ENCODE measurements at regions not wholly inside any gene's neighbourhood (a gene's known extent, or its start where the extent isn't known, plus 50 kb on each side); places are given as distances from the start of the nearest gene placed in this dataset.

DNA sequence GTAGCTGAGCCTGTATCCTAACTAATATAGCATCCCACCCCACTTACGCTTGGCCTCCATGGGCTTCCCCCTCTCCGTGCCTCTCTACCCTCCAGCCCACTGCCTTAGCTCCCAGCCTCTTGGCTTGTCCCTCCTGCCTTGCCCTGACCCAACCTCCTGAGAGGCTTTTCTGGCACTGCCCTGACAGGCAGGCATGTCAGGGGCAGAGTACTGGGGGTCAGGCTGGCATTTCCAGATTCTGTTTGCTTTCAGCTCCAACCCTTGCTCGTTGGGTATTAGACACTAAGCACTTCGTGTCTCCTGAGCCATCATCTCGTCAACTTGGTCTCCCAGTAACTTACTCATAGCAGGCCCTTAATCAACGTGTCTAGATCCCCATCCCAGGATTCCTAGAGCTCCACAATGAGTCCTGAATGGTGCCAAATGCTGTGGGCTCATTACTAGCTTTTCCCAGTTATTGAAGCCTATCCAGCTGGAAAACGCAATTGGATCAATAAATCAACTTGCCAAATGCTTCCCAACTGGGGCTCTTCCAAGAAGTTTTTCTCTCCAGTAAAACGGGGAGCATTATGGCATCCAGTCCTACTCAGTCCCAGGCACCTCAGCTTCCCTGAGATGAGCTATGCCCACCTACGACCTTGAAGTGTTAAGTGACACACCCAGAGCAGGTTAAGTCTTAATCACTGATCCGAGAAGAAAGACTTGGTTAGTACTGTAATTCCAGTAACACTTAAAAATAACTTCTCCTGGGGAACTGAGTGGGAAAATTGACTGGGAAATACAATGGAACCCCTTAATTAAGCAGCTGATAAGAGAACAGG, 78.5 kb upstream of the DLG1 start:
- TF ChIP-seq POLR2AphosphoS5 (IDR thresholded peaks at IDR 0.05; ENCODE audit: low read depth, low read length), result no peak
- TF ChIP-seq, protein P1, sequence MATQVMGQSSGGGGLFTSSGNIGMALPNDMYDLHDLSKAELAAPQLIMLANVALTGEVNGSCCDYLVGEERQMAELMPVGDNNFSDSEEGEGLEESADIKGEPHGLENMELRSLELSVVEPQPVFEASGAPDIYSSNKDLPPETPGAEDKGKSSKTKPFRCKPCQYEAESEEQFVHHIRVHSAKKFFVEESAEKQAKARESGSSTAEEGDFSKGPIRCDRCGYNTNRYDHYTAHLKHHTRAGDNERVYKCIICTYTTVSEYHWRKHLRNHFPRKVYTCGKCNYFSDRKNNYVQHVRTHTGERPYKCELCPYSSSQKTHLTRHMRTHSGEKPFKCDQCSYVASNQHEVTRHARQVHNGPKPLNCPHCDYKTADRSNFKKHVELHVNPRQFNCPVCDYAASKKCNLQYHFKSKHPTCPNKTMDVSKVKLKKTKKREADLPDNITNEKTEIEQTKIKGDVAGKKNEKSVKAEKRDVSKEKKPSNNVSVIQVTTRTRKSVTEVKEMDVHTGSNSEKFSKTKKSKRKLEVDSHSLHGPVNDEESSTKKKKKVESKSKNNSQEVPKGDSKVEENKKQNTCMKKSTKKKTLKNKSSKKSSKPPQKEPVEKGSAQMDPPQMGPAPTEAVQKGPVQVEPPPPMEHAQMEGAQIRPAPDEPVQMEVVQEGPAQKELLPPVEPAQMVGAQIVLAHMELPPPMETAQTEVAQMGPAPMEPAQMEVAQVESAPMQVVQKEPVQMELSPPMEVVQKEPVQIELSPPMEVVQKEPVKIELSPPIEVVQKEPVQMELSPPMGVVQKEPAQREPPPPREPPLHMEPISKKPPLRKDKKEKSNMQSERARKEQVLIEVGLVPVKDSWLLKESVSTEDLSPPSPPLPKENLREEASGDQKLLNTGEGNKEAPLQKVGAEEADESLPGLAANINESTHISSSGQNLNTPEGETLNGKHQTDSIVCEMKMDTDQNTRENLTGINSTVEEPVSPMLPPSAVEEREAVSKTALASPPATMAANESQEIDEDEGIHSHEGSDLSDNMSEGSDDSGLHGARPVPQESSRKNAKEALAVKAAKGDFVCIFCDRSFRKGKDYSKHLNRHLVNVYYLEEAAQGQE (IDR thresholded peaks at IDR 0.05; ENCODE audit: insufficient read depth in 1 of 2, low read depth in 2 of 2, low read length in 1 of 2), result no peak
- BruUV-seq (replicated peaks), result no TSS peak
- ATAC-seq, result no peak
- Histone ChIP-seq H3K4me1 (ENCODE audit: control insufficient read depth, insufficient read depth, low read length) (no peaks in the 10 kb centered on the region), H3K27ac (ENCODE audit: low read length) (no peak overlapping the region), H3K9me3 (ENCODE audit: control insufficient read depth, insufficient read depth, low read depth, low read length) (no peaks in the 10 kb centered on the region), H3K36me3 (ENCODE audit: control insufficient read depth, insufficient read depth, low read length) (no peaks in the 10 kb centered on the region), H3K4me3 (ENCODE audit: low read depth in 2 of 2, low read length in 2 of 2) (no peak overlapping the region), H3K27me3 (ENCODE audit: control insufficient read depth, insufficient read depth, low read length) (peaks cover 7% of the 10 kb centered on the region)
- CTCF ChIA-PET, result interaction anchor here (0.7 kb wide), 1 partner anchor 125 kb away, joined by 6 read pairs; no protein-coding TSS in a partner anchor
- intact Hi-C loops (cut with micrococcal nuclease; ENCODE audit: unreplicated experiment) (no loop called here), in situ Hi-C loops (cut with HindIII; ENCODE audit: low pct_unique_long_range_greater_than_20kb, low sequenced_read_pairs) (no loop called here)
- DNase-seq (ENCODE audit: low read depth, low spot score), result no peak
- POLR2A ChIA-PET, result interaction anchor here (0.5 kb wide), 1 partner anchor 76 kb away, joined by 4 read pairs; no protein-coding TSS in a partner anchor

DNA sequence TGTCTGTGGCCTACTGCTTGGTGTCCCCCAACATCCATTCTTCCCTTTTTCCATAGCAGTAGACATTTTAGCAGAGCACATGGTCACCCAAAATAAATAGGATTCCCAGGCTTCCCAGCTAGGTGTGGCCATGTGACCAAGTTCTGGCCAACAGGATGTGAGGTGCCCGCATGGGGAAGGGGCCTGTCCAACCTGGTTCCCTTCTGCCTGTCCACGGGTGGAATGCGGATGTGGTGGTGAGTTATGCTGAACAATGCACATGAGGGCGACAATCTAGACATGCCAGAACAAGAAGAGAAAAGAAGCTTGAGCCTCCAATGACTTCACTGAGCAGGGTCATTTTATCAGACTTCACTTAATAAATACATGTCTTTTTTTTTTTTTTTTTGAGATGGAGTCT, 77.6 kb upstream of the DLG1 start:
- ChIA-PET POLR2A (no interaction called here), CTCF (interaction anchor here (0.7 kb wide), 1 partner anchor 126 kb away, joined by 6 read pairs; no protein-coding TSS in a partner anchor)
- no peaks in the 10 kb centered on the region for H3K4me1 ChIP-seq (ENCODE audit: control insufficient read depth, insufficient read depth, low read length)
- no peak for ATAC-seq
- no TSS peak for BruUV-seq (replicated peaks)
- no peak for TF ChIP-seq TCF7L2 (IDR thresholded peaks at IDR 0.05; ENCODE audit: low read depth, low read length)
- TF ChIP-seq, protein P2, sequence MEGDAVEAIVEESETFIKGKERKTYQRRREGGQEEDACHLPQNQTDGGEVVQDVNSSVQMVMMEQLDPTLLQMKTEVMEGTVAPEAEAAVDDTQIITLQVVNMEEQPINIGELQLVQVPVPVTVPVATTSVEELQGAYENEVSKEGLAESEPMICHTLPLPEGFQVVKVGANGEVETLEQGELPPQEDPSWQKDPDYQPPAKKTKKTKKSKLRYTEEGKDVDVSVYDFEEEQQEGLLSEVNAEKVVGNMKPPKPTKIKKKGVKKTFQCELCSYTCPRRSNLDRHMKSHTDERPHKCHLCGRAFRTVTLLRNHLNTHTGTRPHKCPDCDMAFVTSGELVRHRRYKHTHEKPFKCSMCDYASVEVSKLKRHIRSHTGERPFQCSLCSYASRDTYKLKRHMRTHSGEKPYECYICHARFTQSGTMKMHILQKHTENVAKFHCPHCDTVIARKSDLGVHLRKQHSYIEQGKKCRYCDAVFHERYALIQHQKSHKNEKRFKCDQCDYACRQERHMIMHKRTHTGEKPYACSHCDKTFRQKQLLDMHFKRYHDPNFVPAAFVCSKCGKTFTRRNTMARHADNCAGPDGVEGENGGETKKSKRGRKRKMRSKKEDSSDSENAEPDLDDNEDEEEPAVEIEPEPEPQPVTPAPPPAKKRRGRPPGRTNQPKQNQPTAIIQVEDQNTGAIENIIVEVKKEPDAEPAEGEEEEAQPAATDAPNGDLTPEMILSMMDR (IDR thresholded peaks at IDR 0.05), result no peak
- TF ChIP-seq, protein P1 (IDR thresholded peaks at IDR 0.05; ENCODE audit: insufficient read depth in 1 of 2, low read depth in 2 of 2, low read length in 1 of 2), result no peak
- no peak for TF ChIP-seq POLR2AphosphoS5 (IDR thresholded peaks at IDR 0.05; ENCODE audit: low read depth, low read length)
- no peak for TF ChIP-seq SIN3A (IDR thresholded peaks at IDR 0.05; ENCODE audit: borderline replicate concordance, insufficient read depth, low read depth, low read length)
- peaks cover 12% of the 10 kb centered on the region for H3K27me3 ChIP-seq (ENCODE audit: control insufficient read depth, insufficient read depth, low read length)
- in situ Hi-C loops (cut with HindIII; ENCODE audit: low pct_unique_long_range_greater_than_20kb, low sequenced_read_pairs), result no loop called here
- H3K27ac ChIP-seq (ENCODE audit: low read length), result no peak overlapping the region
- no peak overlapping the region for H3K4me3 ChIP-seq (ENCODE audit: low read depth in 2 of 2, low read length in 2 of 2)
- H3K9me3 ChIP-seq (ENCODE audit: control insufficient read depth, insufficient read depth, low read depth, low read length), result no peaks in the 10 kb centered on the region
- H3K36me3 ChIP-seq (ENCODE audit: control insufficient read depth, insufficient read depth, low read length), result no peaks in the 10 kb centered on the region
- DNase-seq (ENCODE audit: low read depth, low spot score), result no peak
- intact Hi-C loops (cut with micrococcal nuclease; ENCODE audit: unreplicated experiment), result no loop called here

Data from Panc1 (cell line).